IPS DF 6.9 (cell line): ENCODE measurements at regions not wholly inside any gene's neighbourhood (a gene's known extent, or its start where the extent isn't known, plus 50 kb on each side); places are given as distances from the start of the nearest gene placed in this dataset.

ENCODE experiments used
- DNase-seq: peaks from one replicate; pipeline ENCODE4 v3.0.0-alpha.2; 2013; ENCODE audit warnings: low read depth, low spot score
- H3K27ac ChIP-seq: one replicate; pipeline ENCODE4 v1.5.1; 2013; ENCODE audit warnings: low read length, control low read depth
- H3K27me3 ChIP-seq: 2 replicates; pipeline ENCODE4 v1.6.1; 2013; ENCODE audit warnings: mild to moderate bottlenecking, low read length; ENCODE audit not compliant: control insufficient read depth, insufficient read depth
- H3K36me3 ChIP-seq: 2 replicates; pipeline ENCODE4 v1.6.1; 2013; ENCODE audit warnings: low read length; ENCODE audit not compliant: control insufficient read depth, insufficient read depth
- H3K4me1 ChIP-seq: 2 replicates; pipeline ENCODE4 v1.6.1; 2013; ENCODE audit warnings: low read length; ENCODE audit not compliant: control insufficient read depth, insufficient read depth
- H3K4me3 ChIP-seq: 2 replicates; pipeline ENCODE4 v1.5.1; 2013; ENCODE audit warnings: mild to moderate bottlenecking, low read length
- H3K9me3 ChIP-seq: 2 replicates; pipeline ENCODE4 v1.6.1; 2013; ENCODE audit warnings: low read length, inconsistent platforms; ENCODE audit not compliant: control insufficient read depth, insufficient read depth
- WGBS: extraction: QIAGEN DNeasy Blood & Tissue Kit; methylation state at CpG from one replicate; pipeline ENCODE4 v1.1.7; 2013; ENCODE audit warnings: mixed read lengths, missing lambda C conversion rate; ENCODE audit not compliant: insufficient read length, insufficient coverage; 5-methylcytosine and 5-hydroxymethylcytosine counted together

DNA sequence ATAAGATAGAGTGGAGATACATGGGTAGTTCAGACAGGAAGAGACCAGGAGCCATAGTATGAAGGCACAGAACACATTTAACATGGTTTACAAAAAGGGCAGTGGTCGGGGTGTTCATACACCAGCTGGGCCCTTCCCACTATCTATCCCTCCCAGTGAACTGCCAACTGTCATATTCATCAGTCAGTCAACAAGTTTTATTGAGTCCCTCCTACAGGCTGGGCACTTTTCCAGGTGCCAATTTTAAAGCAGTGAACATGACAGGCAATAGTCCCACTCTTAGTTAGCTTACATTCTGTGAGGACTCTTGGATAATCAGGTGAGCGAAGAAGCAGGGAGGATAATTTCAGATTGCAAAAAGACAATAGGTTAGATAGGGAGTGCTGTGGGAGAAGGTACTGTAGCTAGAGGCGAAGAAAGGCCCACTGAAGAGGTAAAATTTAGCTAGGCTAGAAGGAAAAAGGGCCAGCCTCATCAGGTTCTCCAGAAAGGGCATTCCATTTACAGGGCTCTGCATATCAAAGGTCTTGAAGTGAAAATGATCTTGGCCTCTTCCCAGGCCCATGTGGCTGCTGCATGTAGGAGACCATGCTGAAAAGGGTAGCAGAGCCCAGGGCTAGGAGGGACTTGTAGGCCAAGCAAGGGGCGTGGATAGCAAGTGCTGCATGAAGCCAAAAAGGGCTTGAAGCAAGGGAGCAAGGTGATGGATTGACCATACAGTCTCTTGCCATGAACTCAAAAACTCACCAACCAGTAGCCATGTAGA is 274.7 kb upstream of the SNX7 start:
- no peak overlapping the region for H3K4me3 ChIP-seq
- no peaks in the 10 kb centered on the region; the same call in 1 of the 2 replicates for H3K9me3 ChIP-seq
- H3K27me3 ChIP-seq: no peaks in the 10 kb centered on the region
- no peak for DNase-seq
- H3K27ac ChIP-seq: no peak overlapping the region
- WGBS: no CpG with 5 or more reads among the region's 4 CpGs
- H3K4me1 ChIP-seq: peaks cover 2% of the 10 kb centered on the region; the same call in 1 of the 2 replicates
- H3K36me3 ChIP-seq: no peaks in the 10 kb centered on the region

DNA sequence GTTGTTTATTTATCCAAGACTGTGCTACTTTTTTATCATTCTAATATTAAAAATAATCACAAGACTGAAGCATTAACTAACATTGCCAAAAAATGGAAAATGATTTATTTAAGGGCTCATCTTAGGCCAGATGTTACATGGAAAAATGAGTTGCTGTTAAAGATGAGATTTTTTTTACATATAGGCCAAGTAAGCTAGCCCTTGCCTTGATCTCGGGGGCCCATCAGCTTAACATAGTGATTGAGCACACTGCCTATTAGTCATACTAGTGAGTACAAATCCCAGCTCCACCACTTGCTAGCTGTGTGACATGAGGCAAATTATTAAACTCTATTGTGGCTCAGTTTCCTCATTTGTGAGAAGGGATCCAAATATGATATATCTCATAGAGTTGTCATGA is 275.9 kb upstream of the SNX7 start:
- no peak for DNase-seq
- Histone ChIP-seq H3K36me3 (no peaks in the 10 kb centered on the region), H3K4me1 (peaks cover 2% of the 10 kb centered on the region; the same call in 1 of the 2 replicates), H3K27me3 (no peaks in the 10 kb centered on the region), H3K27ac (no peak overlapping the region), H3K9me3 (no peaks in the 10 kb centered on the region; the same call in 1 of the 2 replicates), H3K4me3 (no peak overlapping the region)
- WGBS: no CpG with 5 or more reads among the region's 1 CpG

DNA sequence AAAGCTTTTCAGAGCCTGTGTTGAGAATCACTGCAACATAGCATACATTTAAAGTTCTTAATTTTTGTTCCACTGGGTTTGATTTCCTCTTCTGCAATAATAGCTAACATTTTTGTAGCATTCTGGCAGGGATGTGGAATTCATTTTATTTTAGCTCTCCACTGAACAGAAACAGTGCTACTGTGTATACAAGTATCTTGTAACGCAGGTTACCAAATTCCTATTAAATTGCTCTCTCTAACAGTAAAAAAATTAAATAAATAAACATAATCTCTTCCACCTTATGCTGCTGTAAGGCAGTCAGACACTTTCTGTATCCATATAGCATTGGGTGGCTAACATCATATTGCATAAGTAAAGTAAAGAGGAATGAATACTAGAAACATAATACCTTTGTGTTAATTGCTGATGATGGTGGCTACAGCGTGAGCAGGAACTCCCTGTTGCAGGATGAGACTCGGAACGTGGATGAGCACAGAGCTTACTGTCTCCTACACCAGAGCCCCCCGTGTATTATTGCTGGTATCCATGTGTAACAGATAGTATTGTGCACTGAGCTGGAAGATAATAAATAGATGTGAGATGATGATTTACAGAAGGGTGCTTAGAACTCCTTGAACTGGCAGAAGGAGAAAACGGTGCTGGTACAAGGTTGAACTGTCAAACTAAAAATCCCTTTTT is 276.9 kb upstream of the SNX7 start:
- Histone ChIP-seq H3K36me3 (no peaks in the 10 kb centered on the region), H3K27me3 (no peaks in the 10 kb centered on the region), H3K9me3 (no peaks in the 10 kb centered on the region; the same call in 1 of the 2 replicates), H3K4me3 (no peak overlapping the region), H3K27ac (no peak overlapping the region), H3K4me1 (peaks cover 2% of the 10 kb centered on the region; the same call in 1 of the 2 replicates)
- 100% methylated on average over 1 of the region's 6 CpGs for WGBS
- DNase-seq: no peak

- no CpG with 5 or more reads among the region's 5 CpGs for WGBS
- H3K4me3 ChIP-seq: no peak overlapping the region
- H3K36me3 ChIP-seq: no peaks in the 10 kb centered on the region
- H3K9me3 ChIP-seq: no peaks in the 10 kb centered on the region; the same call in 1 of the 2 replicates
- no peaks in the 10 kb centered on the region for H3K27me3 ChIP-seq
- no peak for DNase-seq
- peaks cover 2% of the 10 kb centered on the region; the same call in 1 of the 2 replicates for H3K4me1 ChIP-seq
- H3K27ac ChIP-seq: no peak overlapping the region
Measured at GRCh38 chr1:98382986-98383740, 278.4 kb upstream of the SNX7 start.

DNA sequence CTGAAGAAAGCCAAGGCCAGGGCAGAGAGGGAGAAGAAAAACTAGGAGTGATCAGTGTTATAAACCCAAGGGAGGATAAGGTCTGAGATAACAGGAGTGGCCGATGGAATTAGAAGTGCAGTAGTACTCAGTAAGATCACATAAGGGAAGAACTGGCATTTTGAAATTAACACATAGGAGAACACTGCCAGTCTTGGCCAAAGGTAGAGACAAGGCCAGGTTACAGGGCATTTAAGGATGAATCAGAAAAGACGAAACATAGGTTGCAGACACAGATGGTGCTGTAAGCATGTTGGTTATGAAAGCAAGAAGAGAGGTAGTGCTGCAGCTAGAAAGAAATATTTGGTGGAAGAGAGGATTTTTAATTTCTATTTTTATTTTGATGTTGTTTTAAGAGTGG is 278.9 kb upstream of the SNX7 start:
- Histone ChIP-seq H3K27ac (no peak overlapping the region), H3K36me3 (no peaks in the 10 kb centered on the region), H3K4me3 (no peak overlapping the region), H3K27me3 (no peaks in the 10 kb centered on the region), H3K9me3 (no peaks in the 10 kb centered on the region; the same call in 1 of the 2 replicates), H3K4me1 (peaks cover 2% of the 10 kb centered on the region; the same call in 1 of the 2 replicates)
- WGBS: no CpG with 5 or more reads among the region's 2 CpGs
- DNase-seq: no peak

DNA sequence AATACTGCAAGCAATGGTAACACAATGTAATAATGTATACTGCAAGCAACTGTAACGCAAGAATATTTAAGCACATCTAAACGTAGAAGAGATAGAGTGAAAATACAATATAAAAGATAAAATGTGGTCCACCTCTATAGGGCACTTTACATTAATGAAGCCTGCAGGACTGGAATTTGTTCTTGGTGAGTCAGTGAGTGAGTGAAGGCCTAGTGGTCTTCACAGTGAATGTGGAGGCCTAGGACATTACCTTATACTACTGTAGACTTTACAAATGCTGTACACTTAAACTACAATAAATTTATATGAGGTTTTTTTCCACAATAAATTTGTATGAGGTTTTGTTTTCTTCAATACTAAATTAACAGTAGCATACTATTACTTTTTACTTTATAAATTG is 287.4 kb upstream of the SNX7 start:
- H3K27me3 ChIP-seq: no peaks in the 10 kb centered on the region
- no peak overlapping the region for H3K4me3 ChIP-seq
- no peak for DNase-seq
- no peaks in the 10 kb centered on the region for H3K9me3 ChIP-seq
- H3K4me1 ChIP-seq: no peaks in the 10 kb centered on the region
- no CpG with 5 or more reads among the region's 2 CpGs for whole genome bisulfite sequencing
- no peaks in the 10 kb centered on the region for H3K36me3 ChIP-seq
- no peak overlapping the region for H3K27ac ChIP-seq

DNA sequence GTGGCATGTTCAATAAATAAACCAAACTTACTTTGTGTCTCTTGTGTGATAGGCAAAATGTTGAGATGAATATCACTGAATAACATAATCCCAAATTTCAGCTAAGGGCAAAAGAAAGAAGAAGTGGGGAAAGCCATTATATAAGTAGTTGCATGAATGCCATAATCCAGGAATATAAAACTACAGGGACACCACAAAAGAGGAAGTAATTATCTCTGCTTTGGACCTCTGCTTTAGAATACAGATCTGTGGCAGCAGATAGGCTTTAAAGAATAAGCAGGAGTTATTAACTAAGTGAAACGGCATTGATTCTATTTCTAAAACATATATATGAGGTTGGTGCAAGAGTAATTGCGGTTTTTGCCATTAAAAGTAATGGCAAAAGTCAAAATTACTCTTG is 288.5 kb upstream of the SNX7 start:
- no peak overlapping the region for H3K4me3 ChIP-seq
- H3K9me3 ChIP-seq: no peaks in the 10 kb centered on the region
- H3K4me1 ChIP-seq: no peaks in the 10 kb centered on the region
- no peak for DNase-seq
- H3K36me3 ChIP-seq: no peaks in the 10 kb centered on the region
- H3K27me3 ChIP-seq: no peaks in the 10 kb centered on the region
- no peak overlapping the region for H3K27ac ChIP-seq
- no CpG with 5 or more reads among the region's 2 CpGs for WGBS

DNA sequence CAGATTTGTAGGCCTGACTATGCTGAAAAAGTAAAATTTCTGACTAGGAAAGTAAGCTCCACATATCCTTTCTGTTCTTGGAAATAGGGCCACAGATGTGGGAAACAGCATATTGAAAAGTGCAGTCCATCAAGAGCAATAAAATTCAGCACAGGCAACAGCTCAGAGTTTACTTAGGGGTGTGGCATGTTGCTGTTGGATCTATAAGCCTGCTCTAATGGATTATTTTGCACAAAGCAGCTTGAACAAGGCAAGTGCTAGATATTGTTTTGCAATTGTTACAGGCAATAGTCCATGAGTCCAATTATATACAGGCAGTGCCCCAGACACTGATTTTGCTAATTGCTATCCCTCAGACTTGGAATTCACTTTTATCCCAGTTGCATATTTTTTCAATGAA is 289.8 kb upstream of the SNX7 start:
- no peaks in the 10 kb centered on the region for H3K4me1 ChIP-seq
- H3K27me3 ChIP-seq: no peaks in the 10 kb centered on the region
- no peaks in the 10 kb centered on the region for H3K36me3 ChIP-seq
- H3K4me3 ChIP-seq: no peak overlapping the region
- no peak for DNase-seq
- no peak overlapping the region for H3K27ac ChIP-seq
- no peaks in the 10 kb centered on the region for H3K9me3 ChIP-seq

DNA sequence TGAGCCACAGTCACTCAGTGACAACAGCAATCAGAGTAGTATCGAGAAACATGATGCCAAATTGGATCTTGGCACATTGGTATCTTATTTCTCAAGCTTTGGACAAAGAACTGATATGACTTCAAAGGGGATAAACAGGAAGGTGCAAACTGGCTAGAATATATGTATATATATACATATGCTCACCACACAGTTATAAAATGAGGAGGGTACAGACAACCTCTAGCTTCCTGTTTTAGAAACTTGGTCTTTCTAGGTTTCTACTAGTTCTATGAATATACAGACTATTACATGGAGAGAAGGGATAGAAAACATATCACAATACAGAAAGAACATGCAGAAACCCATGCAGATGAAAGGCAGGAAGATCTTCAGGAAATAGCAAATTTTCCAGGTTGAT is 292.1 kb upstream of the SNX7 start:
- Histone ChIP-seq H3K27me3 (no peaks in the 10 kb centered on the region), H3K4me3 (no peak overlapping the region), H3K36me3 (no peaks in the 10 kb centered on the region), H3K4me1 (no peaks in the 10 kb centered on the region), H3K27ac (no peak overlapping the region), H3K9me3 (no peaks in the 10 kb centered on the region)
- WGBS: no CpG with 5 or more reads among the region's 1 CpG
- no peak for DNase-seq

DNA sequence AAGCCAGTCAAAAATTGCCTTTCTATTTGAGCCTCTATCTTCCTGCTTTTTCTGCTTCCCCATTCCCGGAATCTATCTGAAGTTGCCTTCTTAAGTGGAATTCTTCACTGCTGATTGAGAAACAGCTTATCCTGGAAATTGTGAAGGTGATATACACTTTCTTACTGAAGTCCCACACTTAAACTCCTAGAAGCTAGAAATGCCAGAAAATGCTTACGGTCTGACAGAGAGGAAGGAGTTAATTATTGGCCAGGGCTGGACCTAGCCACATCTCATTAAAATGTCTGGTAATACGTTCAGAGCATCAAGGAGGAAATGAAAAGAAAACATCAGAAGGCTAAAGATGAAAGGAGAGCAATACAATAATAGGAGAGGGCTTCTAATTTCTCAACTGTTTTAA is 292.5 kb upstream of the SNX7 start:
- no peak overlapping the region for H3K27ac ChIP-seq
- no CpG with 5 or more reads among the region's 3 CpGs for WGBS
- H3K9me3 ChIP-seq: no peaks in the 10 kb centered on the region
- H3K36me3 ChIP-seq: no peaks in the 10 kb centered on the region
- no peak for DNase-seq
- H3K4me1 ChIP-seq: no peaks in the 10 kb centered on the region
- no peaks in the 10 kb centered on the region for H3K27me3 ChIP-seq
- no peak overlapping the region for H3K4me3 ChIP-seq
